ENCODE measurements at regions not wholly inside any gene's neighbourhood (a gene's known extent, or its start where the extent isn't known, plus 50 kb on each side); places are given as distances from the start of the nearest gene placed in this dataset.
"Not testable (repeated sequence)": the region's sequence is repeated elsewhere in the genome, so short reads cannot be mapped to it uniquely, and the experiment has no call there.

GRCh38 chrX:40950546-40950945 is 134.7 kb upstream of the USP9X start:
- H3K4me3 ChIP-seq (ENCODE audit: insufficient read depth, low read length): no peak overlapping the region
- no peaks in the 10 kb centered on the region for H3K36me3 ChIP-seq (ENCODE audit: insufficient read depth, low read length)
- H3K79me2 ChIP-seq (ENCODE audit: insufficient read depth, low read length): no peaks in the 10 kb centered on the region
- peaks cover 12% of the 10 kb centered on the region for H3K4me1 ChIP-seq (ENCODE audit: insufficient read depth, low read length)
- no peaks in the 10 kb centered on the region for H3K9me3 ChIP-seq (ENCODE audit: low read depth, low read length)
- H2AFZ ChIP-seq (ENCODE audit: low read length): no peak overlapping the region
- H4K20me1 ChIP-seq (ENCODE audit: insufficient read depth, low read length): no peaks in the 10 kb centered on the region
- TF ChIP-seq, protein P1, sequence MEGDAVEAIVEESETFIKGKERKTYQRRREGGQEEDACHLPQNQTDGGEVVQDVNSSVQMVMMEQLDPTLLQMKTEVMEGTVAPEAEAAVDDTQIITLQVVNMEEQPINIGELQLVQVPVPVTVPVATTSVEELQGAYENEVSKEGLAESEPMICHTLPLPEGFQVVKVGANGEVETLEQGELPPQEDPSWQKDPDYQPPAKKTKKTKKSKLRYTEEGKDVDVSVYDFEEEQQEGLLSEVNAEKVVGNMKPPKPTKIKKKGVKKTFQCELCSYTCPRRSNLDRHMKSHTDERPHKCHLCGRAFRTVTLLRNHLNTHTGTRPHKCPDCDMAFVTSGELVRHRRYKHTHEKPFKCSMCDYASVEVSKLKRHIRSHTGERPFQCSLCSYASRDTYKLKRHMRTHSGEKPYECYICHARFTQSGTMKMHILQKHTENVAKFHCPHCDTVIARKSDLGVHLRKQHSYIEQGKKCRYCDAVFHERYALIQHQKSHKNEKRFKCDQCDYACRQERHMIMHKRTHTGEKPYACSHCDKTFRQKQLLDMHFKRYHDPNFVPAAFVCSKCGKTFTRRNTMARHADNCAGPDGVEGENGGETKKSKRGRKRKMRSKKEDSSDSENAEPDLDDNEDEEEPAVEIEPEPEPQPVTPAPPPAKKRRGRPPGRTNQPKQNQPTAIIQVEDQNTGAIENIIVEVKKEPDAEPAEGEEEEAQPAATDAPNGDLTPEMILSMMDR (IDR thresholded peaks at IDR 0.05; ENCODE audit: extremely low read depth, low read depth, low read length): no peak
- peaks cover 6% of the 10 kb centered on the region for H3K27me3 ChIP-seq (ENCODE audit: insufficient read depth, low read length)
- DNase-seq (ENCODE audit: insufficient read length, low spot score, missing footprints): no peak
- H3K4me2 ChIP-seq (ENCODE audit: insufficient read depth, low read length): no peak overlapping the region
- no peak overlapping the region for H3K27ac ChIP-seq (ENCODE audit: low read depth, low read length)

GRCh38 chrX:40951407-40951806 is 133.8 kb upstream of the USP9X start:
- DNase-seq (ENCODE audit: insufficient read length, low spot score, missing footprints); H3K79me2 ChIP-seq (ENCODE audit: insufficient read depth, low read length): not testable (repeated sequence)

GRCh38 chrX:40952855-40953254 is 132.4 kb upstream of the USP9X start:
- Histone ChIP-seq H4K20me1 (ENCODE audit: insufficient read depth, low read length) (no peaks in the 10 kb centered on the region), H3K36me3 (ENCODE audit: insufficient read depth, low read length) (no peaks in the 10 kb centered on the region), H3K27ac (ENCODE audit: low read depth, low read length) (peak overlapping the region; percentile 31), H3K4me2 (ENCODE audit: insufficient read depth, low read length) (peak overlapping the region; percentile 83), H3K4me1 (ENCODE audit: insufficient read depth, low read length) (peaks cover 3% of the 10 kb centered on the region), H2AFZ (ENCODE audit: low read length) (peak overlapping the region; percentile 80), H3K27me3 (ENCODE audit: insufficient read depth, low read length) (peaks cover 6% of the 10 kb centered on the region), H3K79me2 (ENCODE audit: insufficient read depth, low read length) (no peaks in the 10 kb centered on the region), H3K4me3 (ENCODE audit: insufficient read depth, low read length) (peak overlapping the region; percentile 59), H3K9me3 (ENCODE audit: low read depth, low read length) (no peaks in the 10 kb centered on the region)
- TF ChIP-seq, protein P1 (IDR thresholded peaks at IDR 0.05; ENCODE audit: extremely low read depth, low read depth, low read length): no peak
- DNase-seq (ENCODE audit: insufficient read length, low spot score, missing footprints): no peak

More at GRCh38 chrX:40951407-40951806, 133.8 kb upstream of the USP9X start:
- not testable (repeated sequence) for H3K27me3 ChIP-seq (ENCODE audit: insufficient read depth, low read length); H3K4me3 ChIP-seq (ENCODE audit: insufficient read depth, low read length); H3K9me3 ChIP-seq (ENCODE audit: low read depth, low read length); H3K4me2 ChIP-seq (ENCODE audit: insufficient read depth, low read length); H4K20me1 ChIP-seq (ENCODE audit: insufficient read depth, low read length); H2AFZ ChIP-seq (ENCODE audit: low read length); H3K27ac ChIP-seq (ENCODE audit: low read depth, low read length); H3K36me3 ChIP-seq (ENCODE audit: insufficient read depth, low read length)
- H3K4me1 ChIP-seq (ENCODE audit: insufficient read depth, low read length): peaks cover 11% of the 10 kb centered on the region

DNA sequence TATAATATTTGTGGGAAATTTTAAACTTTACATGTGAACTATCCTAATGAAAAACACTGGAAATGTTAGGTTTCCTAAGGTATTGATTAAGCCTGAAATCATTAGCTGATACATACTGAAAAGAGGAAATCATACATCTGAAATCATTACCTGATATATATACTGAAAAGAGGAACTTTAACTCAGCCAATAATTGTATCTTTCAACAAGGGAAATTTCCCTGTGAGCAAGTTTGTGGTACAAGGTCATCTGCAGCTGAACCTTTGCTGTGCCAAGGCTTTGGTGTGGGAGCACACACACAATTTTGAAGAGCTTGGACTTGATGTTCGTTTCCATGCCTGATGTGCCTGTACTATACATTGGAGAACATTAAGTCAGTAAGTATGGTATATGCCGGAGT is 131.9 kb upstream of the USP9X start:
- no peaks in the 10 kb centered on the region for H4K20me1 ChIP-seq (ENCODE audit: insufficient read depth, low read length)
- TF ChIP-seq, protein P1 (IDR thresholded peaks at IDR 0.05; ENCODE audit: extremely low read depth, low read depth, low read length): no peak
- H3K27me3 ChIP-seq (ENCODE audit: insufficient read depth, low read length): peaks cover 6% of the 10 kb centered on the region
- no peak overlapping the region for H3K4me3 ChIP-seq (ENCODE audit: insufficient read depth, low read length)
- H3K27ac ChIP-seq (ENCODE audit: low read depth, low read length): peak overlapping the region; percentile 31
- H3K9me3 ChIP-seq (ENCODE audit: low read depth, low read length): no peaks in the 10 kb centered on the region
- peak overlapping the region; percentile 83 for H3K4me2 ChIP-seq (ENCODE audit: insufficient read depth, low read length)
- H2AFZ ChIP-seq (ENCODE audit: low read length): peak overlapping the region; percentile 80
- H3K4me1 ChIP-seq (ENCODE audit: insufficient read depth, low read length): peaks cover 3% of the 10 kb centered on the region
- no peak for DNase-seq (ENCODE audit: insufficient read length, low spot score, missing footprints)
- H3K36me3 ChIP-seq (ENCODE audit: insufficient read depth, low read length): no peaks in the 10 kb centered on the region
- H3K79me2 ChIP-seq (ENCODE audit: insufficient read depth, low read length): no peaks in the 10 kb centered on the region
